ENCODE measurements at regions not wholly inside any gene's neighbourhood (a gene's known extent, or its start where the extent isn't known, plus 50 kb on each side); places are given as distances from the start of the nearest gene placed in this dataset.

DNA sequence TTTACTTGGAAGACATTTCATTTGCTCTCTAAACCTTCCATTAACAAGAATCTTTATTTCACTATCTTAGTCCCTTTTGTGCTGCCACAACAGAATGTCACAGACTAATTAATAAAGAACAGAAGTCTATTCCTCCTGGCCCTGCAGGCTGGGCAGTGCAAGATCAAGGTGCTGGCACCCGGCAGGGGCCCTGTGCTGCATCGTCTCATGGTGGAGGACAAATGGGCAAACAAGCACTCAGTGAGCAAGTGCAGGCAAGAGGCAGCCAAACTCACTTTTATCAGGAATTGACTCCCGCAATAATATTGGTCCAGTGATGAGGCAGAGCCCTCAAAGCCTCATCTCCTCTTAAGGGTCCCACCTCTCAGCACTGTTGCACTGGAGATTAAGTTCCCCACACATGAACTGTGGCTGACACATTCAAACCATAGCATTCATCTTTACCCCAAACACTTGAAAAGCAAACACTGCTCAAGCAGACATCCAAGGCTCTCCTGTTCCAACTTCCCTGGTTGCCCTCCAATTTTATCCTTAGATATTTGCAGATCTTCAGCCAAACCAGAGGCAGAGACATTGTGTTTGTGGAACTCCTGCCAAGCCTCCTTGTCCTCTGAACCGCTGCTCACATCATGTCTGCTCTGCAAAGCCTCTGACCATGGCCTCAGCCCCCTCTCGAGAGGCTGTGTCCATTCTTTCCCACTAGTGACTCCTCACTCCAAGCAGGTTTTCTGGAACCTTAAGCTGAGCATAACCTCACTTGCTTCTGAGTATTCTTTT lies 404.4 kb upstream of the SOX11 start:
- TF ChIP-seq EZH2 (IDR thresholded peaks at IDR 0.05; ENCODE audit: insufficient read depth, poor library complexity, severe bottlenecking) = no peak
- no peak for TF ChIP-seq EZH2phosphoT487 (IDR thresholded peaks at IDR 0.05; ENCODE audit: insufficient read depth, low read depth)

Measured in GM23248 (cell line).